Lower leg skin (tissue), 3 donors: ENCODE measurements at regions not wholly inside any gene's neighbourhood (a gene's known extent, or its start where the extent isn't known, plus 50 kb on each side); places are given as distances from the start of the nearest gene placed in this dataset.

Experiments used
- CTCF ChIP-seq, 3 donors: fragments of 450-650 bp; IDR thresholded peaks; one replicate each; pipeline ENCODE4 v1.5.1; 2016; ENCODE audit warnings: antibody characterized with exemption in 3 of 3, mild to moderate bottlenecking in 3 of 3, moderate library complexity in 2 of 3
- POLR2A ChIP-seq, 2 donors: fragments of 450-650 bp; IDR thresholded peaks; one replicate each; pipeline ENCODE4 v1.6.1; 2016 to 2017; ENCODE audit warnings: antibody characterized with exemption in 2 of 2, mild to moderate bottlenecking in 1 of 2, moderate library complexity in 1 of 2

GRCh38 chr5:109558364-109558763 is 131.4 kb upstream of the MAN2A1 start:
- TF ChIP-seq CTCF (IDR thresholded peaks at IDR 0.05) = no peak
- TF ChIP-seq POLR2A (IDR thresholded peaks at IDR 0.05) = no peak
